GM21515 (cell line): ENCODE measurements at regions not wholly inside any gene's neighbourhood (a gene's known extent, or its start where the extent isn't known, plus 50 kb on each side); places are given as distances from the start of the nearest gene placed in this dataset.

Experiments
- ATAC-seq: cut with Tn5 transposase; IDR thresholded peaks from one replicate; pipeline ENCODE4 v1.9.1; 2021; ENCODE audit not compliant: unreplicated experiment

DNA sequence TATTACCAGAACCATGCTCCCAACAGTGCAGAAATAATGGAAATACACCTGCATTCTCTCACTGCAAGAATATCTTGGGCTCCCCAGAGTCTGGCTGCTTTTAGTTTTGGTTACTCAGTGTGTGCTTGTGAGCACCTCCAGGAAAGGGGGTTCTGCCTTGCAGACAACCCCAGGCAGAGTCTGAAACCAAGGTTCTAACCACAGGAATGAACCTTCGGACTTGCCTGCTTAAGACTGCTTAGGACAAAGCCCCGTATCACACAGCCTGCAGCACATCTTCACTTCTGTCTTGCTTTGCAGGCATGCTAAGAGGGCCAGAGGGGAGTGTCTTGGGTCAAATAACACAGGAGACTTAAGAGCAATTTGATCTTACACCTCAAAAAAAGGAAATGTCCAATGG lies 94.8 kb upstream of the SPATA31C2 start:
- no peak for ATAC-seq

- ATAC-seq: no peak
These were observed 92.3 kb upstream of the SPATA31C2 start for GRCh38 chr9:88230612-88231011.

DNA sequence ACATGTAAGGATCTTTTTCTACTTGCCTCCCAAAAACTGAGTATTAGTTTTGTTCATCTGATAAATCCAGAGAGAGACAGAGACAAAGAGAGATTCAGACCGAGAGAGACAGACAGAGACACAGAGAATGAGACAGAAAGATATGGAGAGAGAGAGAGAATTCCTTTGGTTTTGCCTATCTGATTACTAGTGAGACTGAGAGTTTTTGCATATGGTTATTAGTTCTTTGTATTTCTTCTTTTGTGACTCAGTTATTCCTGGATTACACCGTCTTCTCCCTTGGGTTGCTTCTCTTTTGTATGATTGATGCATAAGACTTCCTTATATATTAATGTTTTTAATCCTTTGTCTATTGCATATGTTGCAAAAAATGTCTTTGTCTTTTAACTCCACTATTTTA lies 91.2 kb upstream of the SPATA31C2 start:
- no peak for ATAC-seq

- ATAC-seq: no peak
These were observed 86.7 kb upstream of the SPATA31C2 start for GRCh38 chr9:88224938-88225337.

DNA sequence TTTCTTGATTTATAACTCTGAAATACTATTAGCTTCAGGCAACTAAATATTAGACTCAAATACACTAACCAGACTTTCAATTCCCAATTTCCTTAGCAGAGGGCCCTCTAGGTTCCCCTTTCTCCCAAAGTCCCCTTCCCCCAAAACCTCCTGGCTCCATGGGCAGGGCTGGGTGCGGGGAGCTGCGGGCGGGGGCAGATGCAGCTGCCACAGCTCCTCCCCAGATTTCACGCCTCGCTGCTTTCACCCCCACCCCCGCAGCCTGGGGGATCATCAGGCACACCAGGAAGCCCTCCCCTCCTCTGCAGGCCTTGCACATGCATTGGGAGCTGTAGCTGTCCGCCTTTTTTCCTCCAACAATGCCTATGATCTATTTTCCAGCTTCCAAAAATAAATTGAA lies 82.8 kb upstream of the SPATA31C2 start:
- no peak for ATAC-seq

DNA sequence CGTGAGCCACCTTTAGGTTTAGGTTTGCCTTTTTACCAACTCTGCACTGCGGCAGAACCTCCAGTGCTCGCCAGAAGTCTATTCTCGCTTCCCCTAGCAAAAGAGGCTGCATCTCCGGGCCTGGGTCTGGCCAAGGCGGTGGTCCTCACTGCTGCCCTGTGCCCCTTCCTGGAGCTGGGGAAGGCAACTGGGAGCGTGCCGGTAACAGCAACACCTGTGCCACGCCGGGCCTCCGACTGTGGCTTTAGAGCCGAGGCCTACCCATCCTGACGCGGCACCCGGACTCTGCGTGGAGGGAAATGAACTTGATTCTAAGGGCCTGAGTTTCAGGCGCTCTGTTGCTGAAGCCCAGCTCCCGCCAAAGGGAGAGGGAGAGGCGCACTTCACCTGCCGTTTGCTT lies 82.4 kb upstream of the SPATA31C2 start:
- no peak for ATAC-seq

DNA sequence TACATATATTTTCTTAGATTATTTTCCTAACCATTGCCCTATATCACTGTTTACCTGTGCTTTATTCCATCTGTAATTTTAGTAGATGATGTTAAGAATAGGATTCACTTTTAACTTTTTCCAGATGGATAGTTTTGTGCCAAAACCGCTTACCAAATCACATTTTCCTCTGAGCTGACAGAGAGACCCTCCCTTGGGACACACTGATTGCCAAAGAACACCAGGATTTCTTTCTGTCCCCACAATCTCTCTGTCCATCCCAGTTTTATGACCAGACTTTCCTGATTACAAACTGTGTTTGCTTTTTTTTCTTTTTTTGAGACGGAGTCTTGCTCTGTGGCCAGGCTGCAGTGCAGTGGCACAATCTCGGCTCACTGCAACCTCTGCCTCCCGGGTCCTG lies 81.3 kb upstream of the SPATA31C2 start:
- no peak for ATAC-seq

GRCh38 chr9:88218726-88219125 lies 80.5 kb upstream of the SPATA31C2 start:
- ATAC-seq: no peak

GRCh38 chr9:88216126-88216995 lies 78.1 kb upstream of the SPATA31C2 start:
- ATAC-seq: no peak

DNA sequence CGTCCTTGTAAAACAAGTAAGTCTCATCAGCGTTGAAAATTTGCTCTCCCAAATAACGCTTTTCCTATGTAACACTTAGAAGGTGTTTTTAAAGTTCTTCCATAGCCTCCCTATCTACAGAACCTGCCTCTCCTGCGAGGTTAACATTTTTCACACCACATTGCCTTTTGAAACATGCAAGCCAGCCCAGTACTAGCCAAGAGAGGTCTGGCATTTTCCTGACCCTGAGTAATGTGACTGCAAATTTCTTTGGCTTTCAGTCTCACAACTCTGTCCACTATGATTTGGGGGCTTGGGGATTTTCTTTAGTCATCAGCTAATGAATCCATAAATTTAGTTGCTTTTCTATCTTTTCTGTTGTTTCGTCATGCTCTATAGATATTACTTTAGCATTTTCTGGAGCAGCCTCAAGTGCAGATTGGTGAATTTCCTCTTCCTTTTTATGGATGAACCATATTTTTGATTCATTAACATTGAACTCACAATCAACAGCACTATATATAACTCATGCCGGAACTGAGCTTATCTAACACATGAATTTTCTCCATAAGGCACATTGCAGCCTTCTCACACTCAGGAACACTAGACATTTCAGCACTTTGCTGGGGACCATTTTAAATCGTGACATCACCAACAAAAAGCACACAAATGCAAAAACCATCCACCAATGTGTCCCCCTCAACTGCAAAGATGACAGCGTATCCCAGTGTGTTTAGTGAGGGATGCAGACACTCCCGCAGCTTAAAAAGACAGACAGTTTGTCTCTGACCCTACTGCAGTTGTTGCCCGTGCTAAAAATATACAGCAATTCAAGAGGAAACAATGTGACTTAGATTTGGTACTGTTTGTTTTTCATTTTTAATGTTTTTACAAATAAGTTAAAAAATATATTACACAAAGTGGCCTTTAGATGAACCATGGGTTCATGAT lies 77.2 kb upstream of the SPATA31C2 start:
- ATAC-seq: no peak

DNA sequence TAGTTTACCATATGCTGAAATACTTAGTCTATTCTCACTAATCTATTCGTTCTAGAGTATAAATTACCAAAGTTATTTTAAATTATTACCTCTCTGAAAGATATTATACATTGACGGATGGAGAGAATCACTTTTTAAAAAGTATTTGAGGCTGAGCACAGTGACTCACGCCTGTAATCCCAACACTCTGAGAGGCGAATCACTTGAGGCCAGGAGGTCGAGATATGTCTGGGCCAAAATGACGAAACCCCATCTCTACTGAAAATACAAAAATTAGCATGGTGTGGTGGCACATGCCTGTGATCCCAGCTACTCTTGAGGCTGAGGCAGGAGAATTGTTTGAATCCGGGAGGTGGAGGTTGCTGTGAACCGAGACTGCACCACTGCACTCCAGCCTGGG lies 64.0 kb upstream of the SPATA31C2 start:
- ATAC-seq: no peak

DNA sequence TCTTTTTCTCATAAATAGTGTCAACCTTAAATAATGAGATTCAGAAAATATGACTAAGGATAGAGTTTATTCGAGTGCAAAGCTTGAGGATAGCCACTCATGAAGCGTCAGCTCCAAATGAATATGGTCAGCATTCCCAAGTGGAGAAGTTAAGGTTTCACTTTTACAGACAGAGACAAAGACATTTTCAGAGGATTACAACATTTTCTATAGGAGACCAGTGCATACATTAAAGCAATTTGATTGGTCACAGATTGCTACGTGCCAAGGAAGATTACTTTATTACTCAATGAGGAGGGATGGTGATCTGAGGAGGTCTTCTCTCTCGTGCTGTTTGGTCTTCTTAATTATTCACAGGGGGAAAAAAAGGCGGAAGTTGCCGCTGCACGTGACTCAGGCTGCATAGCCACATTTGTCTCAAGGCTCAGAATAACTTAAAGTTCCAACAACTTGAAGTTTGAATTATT lies 60.1 kb upstream of the SPATA31C2 start:
- ATAC-seq: no peak

DNA sequence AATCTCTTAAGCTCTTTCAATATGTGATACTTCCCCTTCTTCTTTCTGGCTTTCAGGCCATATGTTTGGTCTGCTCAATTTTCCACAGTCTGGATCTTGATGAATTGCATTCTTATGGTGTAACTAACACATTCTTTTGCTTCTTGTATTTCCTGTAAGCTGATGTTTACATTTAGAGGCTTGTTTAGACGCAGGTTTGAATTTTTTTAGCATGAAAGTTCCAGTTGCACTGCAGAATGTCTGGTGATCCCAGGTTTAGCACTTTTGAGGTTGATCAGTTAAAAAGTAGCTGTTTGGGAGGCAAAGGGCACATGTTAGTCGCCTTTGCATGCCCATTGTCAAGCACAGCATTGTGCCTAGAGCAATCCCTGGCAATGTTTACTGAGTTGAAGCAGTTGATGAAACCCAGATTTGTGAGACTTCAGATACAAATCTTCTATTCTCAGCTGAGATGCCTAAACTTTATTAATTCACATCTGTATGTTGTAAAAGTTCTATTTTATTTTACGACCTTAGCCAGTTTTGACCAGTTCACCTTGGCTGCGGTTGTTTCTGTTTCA lies 59.6 kb upstream of the SPATA31C2 start:
- ATAC-seq: no peak

DNA sequence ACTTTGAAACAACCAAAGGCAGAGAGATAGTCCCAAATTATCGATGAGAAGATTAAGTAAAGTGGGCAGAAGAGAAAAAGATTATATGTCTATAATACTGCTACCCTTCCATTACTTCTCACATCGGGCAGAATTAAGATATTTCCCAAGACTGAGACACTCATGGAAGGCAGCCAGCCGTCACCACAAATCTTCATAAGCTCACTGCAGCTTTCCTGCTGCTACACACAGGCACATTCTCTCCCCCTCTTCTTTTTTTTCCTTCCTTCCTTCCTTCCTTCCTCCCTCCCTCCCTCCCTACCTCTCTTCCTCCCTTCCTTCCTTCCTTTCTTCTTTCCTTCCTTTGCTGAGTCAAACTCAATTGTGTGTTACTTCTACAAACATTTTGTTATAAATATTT lies 58.7 kb upstream of the SPATA31C2 start:
- ATAC-seq: no peak

DNA sequence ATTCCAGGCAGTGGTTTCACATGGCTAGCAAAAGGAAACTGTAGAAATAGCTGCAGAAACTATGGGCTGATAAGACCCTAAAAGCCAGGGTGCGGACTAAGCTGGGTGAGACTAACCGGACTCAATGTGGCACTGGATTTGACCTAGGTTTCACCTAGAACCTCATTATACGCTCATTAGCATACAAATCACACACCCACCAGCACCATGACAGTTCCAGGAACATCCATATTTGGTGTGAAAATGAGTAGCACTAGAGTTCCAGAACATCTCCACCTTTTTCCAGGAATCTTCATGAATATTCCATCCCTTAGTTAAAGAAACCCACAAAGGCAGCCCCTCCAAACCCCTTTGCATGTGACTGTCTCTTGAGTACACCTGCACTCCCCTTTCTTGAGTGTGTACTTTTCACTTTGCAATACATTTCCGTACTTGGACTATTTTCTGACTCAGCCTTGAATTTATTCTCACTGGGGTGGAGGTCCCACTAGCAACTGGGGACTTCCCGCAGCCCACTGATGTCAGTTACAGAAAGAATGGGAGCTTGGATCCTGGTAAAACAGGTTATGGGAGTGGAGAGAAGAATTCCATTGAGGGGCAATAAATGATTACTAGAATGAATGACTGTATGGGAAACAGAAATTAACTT lies 58.0 kb upstream of the SPATA31C2 start:
- ATAC-seq: no peak

DNA sequence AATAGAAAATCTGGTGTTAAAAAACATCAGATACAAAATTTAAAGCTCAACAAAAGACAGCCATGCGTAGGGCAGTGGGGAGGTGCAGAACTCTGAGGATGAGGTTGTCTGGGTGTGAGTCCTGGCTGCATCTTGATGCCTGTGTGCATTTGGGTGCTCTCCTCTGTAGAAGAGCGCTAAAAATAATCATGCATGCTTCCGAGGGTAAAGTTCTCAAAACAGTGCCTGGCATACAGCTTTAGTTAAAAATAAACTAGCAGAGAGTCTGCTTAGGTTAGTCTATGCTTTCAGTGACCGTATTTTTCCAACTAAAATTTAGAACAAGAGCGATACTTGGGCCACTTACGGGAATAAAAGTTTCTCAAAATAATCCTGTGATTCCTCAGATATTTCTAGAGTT lies 55.5 kb upstream of the SPATA31C2 start:
- no peak for ATAC-seq

- no peak for ATAC-seq
These were observed 53.2 kb upstream of the SPATA31C2 start for GRCh38 chr9:88191456-88191855.

GRCh38 chr9:88189371-88189770 lies 51.1 kb upstream of the SPATA31C2 start:
- no peak for ATAC-seq
